ENCODE measurements at regions not wholly inside any gene's neighbourhood (a gene's known extent, or its start where the extent isn't known, plus 50 kb on each side); places are given as distances from the start of the nearest gene placed in this dataset.

- intact Hi-C loops (cut with DNase I): no loop called here
- Histone ChIP-seq H3K27me3 (no peaks in the 10 kb centered on the region), H3K36me3 (no peaks in the 10 kb centered on the region), H3K4me1 (no peaks in the 10 kb centered on the region), H3K4me3 (replicated peaks in 1 of 3) (no peak overlapping the region), H3K9me3 (no peaks in the 10 kb centered on the region), H3K27ac (no peak overlapping the region)
- no peak for DNase-seq
- TF ChIP-seq CTCF (IDR thresholded peaks at IDR 0.05) (no peak), POLR2A (IDR thresholded peaks at IDR 0.05) (no peak)
Measured at GRCh38 chr12:31880340-31880739, 78.9 kb upstream of the RESF1 start.

- no peak overlapping the region for H3K4me3 ChIP-seq (replicated peaks in 1 of 3)
- 96 to 100% methylated on average over 1 of the region's 1 CpG for WGBS, 2 donors
- H3K4me1 ChIP-seq: no peaks in the 10 kb centered on the region
- no peaks in the 10 kb centered on the region for H3K36me3 ChIP-seq
- DNase-seq: no peak
- H3K27me3 ChIP-seq: no peaks in the 10 kb centered on the region
- intact Hi-C loops (cut with DNase I): no loop called here
- no peaks in the 10 kb centered on the region for H3K9me3 ChIP-seq
- TF ChIP-seq POLR2A (IDR thresholded peaks at IDR 0.05) (no peak), CTCF (IDR thresholded peaks at IDR 0.05) (no peak)
- no peak overlapping the region for H3K27ac ChIP-seq
Measured at GRCh38 chr12:31877884-31878283, 81.3 kb upstream of the RESF1 start.

DNA sequence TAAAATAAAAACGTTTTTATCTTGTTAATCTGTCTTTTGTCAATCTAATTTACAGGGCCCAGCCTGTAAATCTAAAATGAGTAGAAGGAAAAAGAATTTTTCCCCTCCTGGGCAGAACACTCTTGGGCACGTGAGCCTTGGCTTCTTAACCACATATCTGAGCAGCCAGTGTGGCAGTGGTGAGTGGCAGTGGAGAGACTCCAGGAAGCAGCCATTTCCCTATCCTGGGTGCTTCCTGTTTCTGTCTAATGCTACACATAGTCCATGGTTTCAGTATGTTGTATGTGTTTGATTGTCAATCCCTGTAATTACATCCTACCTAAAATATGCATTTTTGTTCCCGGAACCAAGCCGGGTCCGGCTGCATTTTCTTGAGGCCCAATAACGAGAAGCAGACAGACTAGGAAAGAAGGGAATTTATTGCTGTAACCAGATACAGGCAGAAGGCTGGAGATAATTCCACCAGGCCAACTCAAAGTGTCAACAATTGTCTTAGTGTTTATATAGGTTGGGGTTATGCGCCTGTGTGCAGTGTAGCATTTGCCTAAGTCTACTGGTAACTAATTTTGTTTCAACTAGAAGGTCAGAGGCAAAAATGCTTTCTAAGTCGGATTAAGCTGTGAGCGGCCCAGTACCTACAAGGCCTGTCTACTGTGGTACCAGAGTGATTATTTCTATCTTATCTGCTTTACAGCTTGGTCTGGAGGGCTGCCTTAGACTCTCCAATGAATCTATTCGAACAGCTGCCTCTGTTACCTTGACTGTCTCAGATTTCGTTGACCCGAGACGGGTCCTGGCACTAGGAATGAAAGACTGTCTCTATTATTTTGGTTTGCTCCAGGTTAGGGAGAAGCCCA is 82.4 kb upstream of the RESF1 start:
- Histone ChIP-seq H3K4me1 (no peaks in the 10 kb centered on the region), H3K36me3 (no peaks in the 10 kb centered on the region), H3K4me3 (replicated peaks in 1 of 3) (no peak overlapping the region), H3K9me3 (no peaks in the 10 kb centered on the region), H3K27me3 (no peaks in the 10 kb centered on the region), H3K27ac (no peak overlapping the region)
- TF ChIP-seq CTCF (IDR thresholded peaks at IDR 0.05): no peak
- no peak for TF ChIP-seq POLR2A (IDR thresholded peaks at IDR 0.05)
- intact Hi-C loops (cut with DNase I): no loop called here
- no peak for DNase-seq
- WGBS, 2 donors: 79 to 81% methylated on average over 12 to 13 of the region's 13 CpGs

- Histone ChIP-seq H3K36me3 (no peaks in the 10 kb centered on the region), H3K9me3 (no peaks in the 10 kb centered on the region), H3K4me1 (no peaks in the 10 kb centered on the region), H3K27me3 (no peaks in the 10 kb centered on the region), H3K27ac (no peak overlapping the region), H3K4me3 (replicated peaks in 1 of 3) (no peak overlapping the region)
- intact Hi-C loops (cut with DNase I): no loop called here
- no peak for DNase-seq
- TF ChIP-seq CTCF (IDR thresholded peaks at IDR 0.05): no peak
- no peak for TF ChIP-seq POLR2A (IDR thresholded peaks at IDR 0.05)
- WGBS, 2 donors: 89 to 96% methylated on average over 8 of the region's 8 CpGs
Measured at GRCh38 chr12:31875609-31875964, 83.6 kb upstream of the RESF1 start.

DNA sequence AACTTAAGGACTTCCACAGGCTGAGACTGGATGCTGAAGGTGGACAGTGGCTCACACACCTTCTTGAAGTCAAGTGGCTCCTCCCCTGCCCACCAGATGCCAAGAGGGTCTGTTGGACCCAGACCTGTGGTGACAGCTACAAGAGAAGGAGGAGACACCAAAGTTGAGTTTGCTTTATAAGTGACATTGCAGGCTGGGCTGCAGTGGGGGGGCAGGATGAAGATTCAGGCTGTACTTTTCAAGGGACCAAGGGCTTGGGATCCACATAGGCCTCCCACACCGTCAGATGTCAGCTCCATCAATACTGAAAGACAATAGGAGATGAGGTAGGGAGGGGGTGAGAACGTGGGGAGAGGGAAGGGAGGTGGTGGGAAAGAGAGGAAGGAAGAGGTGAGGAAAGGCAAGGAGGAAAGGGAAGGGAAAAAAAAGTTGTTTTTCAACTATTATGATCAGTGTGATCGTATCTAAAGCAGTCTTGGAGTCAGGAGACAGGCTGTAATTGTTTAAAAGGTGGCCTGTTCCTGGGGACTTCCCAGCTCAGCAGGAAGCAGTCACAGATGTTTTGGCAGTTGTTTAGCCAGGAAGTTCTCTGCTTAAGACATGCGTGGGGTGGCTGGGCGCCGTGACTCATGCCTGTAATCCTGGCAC is 84.1 kb upstream of the RESF1 start:
- no peaks in the 10 kb centered on the region for H3K27me3 ChIP-seq
- peak overlapping the region in 2 of 3 donors; percentile 29 to 32 for H3K27ac ChIP-seq
- WGBS, 2 donors: 60 to 62% methylated on average over 6 of the region's 6 CpGs

More for the DNA sequence above, 84.1 kb upstream of the RESF1 start:
- intact Hi-C loops (cut with DNase I): no loop called here
- H3K9me3 ChIP-seq: no peaks in the 10 kb centered on the region
- H3K4me1 ChIP-seq: no peaks in the 10 kb centered on the region
- peak in 1 of 2 donors; percentile 10 for DNase-seq
- no peak overlapping the region for H3K4me3 ChIP-seq (replicated peaks in 1 of 3)
- no peaks in the 10 kb centered on the region for H3K36me3 ChIP-seq
- TF ChIP-seq POLR2A (IDR thresholded peaks at IDR 0.05) (no peak), CTCF (IDR thresholded peaks at IDR 0.05) (no peak)
